Spleen (tissue), 7 donors: ENCODE measurements at regions not wholly inside any gene's neighbourhood (a gene's known extent, or its start where the extent isn't known, plus 50 kb on each side); places are given as distances from the start of the nearest gene placed in this dataset.

Source experiments
- POLR2A ChIP-seq, 3 donors: fragments of 450-650 bp; IDR thresholded peaks; one replicate each; pipeline ENCODE4 v1.5.1; 2017; ENCODE audit warnings: antibody characterized with exemption in 3 of 3, mild to moderate bottlenecking in 1 of 3
- TF ChIP-seq, protein P1 (sequence below), 11 experiments: fragments of 200-600 bp in 7 of 11; fragments of 450-650 bp in 4 of 11; sonication (generic) in 4 of 11; IDR thresholded peaks in 8 of 11; conservative IDR thresholded peaks in 3 of 11; 1 replicate in 7 of 11; 2 replicates in 4 of 11; pipeline versions ENCODE4 v1.4.0 to v1.8.0; 2016 to 2021; ENCODE audit warnings: antibody characterized with exemption in 11 of 11, inconsistent platforms in 4 of 11, mild to moderate bottlenecking in 1 of 11
- donor health status: DM: no; HTN: no; CAD: no; lungs with moderate emphysema.
- donor health status: DM: no; HTN: no; CAD: no.
- donor health status: DM: no; HTN: no; CAD: no.

DNA sequence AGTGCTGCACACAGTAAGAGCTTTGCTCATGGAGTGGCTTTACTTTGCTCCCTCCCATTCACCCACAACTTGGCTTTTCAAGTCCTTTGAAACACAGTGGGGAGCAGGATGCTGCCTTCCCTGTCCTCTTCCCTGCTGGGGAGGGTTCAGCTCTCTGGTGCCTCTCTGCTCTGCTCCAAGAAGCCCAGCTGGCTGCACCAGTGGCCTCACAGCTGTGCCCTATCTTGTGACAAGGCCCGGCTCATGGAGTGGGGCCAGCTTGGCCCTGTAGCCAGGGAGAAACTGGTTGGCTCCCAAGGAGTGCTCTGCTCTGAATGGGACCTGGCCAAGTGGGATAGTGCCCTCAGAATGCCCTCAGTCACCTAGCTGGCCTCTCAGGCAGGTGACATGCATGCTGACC lies 212.3 kb upstream of the ZMIZ1 start:
- no peak for TF ChIP-seq POLR2A (IDR thresholded peaks at IDR 0.05)
- TF ChIP-seq, protein P1, sequence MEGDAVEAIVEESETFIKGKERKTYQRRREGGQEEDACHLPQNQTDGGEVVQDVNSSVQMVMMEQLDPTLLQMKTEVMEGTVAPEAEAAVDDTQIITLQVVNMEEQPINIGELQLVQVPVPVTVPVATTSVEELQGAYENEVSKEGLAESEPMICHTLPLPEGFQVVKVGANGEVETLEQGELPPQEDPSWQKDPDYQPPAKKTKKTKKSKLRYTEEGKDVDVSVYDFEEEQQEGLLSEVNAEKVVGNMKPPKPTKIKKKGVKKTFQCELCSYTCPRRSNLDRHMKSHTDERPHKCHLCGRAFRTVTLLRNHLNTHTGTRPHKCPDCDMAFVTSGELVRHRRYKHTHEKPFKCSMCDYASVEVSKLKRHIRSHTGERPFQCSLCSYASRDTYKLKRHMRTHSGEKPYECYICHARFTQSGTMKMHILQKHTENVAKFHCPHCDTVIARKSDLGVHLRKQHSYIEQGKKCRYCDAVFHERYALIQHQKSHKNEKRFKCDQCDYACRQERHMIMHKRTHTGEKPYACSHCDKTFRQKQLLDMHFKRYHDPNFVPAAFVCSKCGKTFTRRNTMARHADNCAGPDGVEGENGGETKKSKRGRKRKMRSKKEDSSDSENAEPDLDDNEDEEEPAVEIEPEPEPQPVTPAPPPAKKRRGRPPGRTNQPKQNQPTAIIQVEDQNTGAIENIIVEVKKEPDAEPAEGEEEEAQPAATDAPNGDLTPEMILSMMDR (IDR thresholded peaks at IDR 0.05 in 8 of 11, conservative IDR thresholded peaks at IDR 0.05 in 3 of 11): no peak
